ENCODE measurements at regions not wholly inside any gene's neighbourhood (a gene's known extent, or its start where the extent isn't known, plus 50 kb on each side); places are given as distances from the start of the nearest gene placed in this dataset.
"Not testable (repeated sequence)": the region's sequence is repeated elsewhere in the genome, so short reads cannot be mapped to it uniquely, and the experiment has no call there.

DNA sequence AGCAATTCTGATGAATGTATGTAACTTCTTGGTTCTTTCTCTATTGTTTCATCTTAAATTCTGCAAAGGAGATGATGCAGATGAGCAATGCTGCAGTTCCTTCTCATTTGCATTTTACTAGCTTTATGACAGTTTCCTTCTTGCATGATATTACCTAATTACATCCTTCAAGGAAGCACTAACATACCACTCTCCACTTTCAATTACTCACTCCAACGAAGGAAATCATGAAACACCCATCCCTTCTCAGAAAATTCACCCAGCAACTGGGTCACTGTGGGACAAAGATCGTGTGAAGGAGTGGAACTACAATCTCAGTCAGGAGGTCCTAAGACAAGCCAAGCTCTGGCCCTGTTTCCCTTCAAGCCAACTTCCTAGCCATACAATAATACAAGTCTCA lies 142.3 kb downstream of the CHD1L start:
- H3K9me3 ChIP-seq (ENCODE audit: severe bottlenecking) = no peaks in the 10 kb centered on the region
- ATAC-seq (ENCODE audit: low read depth) = no peak
- no peaks in the 10 kb centered on the region for H3K36me3 ChIP-seq (ENCODE audit: low read depth)
- H3K4me1 ChIP-seq (ENCODE audit: insufficient read depth, poor library complexity, severe bottlenecking) = no peaks in the 10 kb centered on the region
- no peaks in the 10 kb centered on the region for H3K27me3 ChIP-seq (ENCODE audit: insufficient read depth, poor library complexity, severe bottlenecking)
- no peak for DNase-seq (ENCODE audit: low spot score)
- H3K4me3 ChIP-seq (ENCODE audit: severe bottlenecking) = no peak overlapping the region
- H3K27ac ChIP-seq (ENCODE audit: poor library complexity, severe bottlenecking) = no peak overlapping the region
- TF ChIP-seq CTCF (IDR thresholded peaks at IDR 0.05; ENCODE audit: poor library complexity, severe bottlenecking) = no peak

DNA sequence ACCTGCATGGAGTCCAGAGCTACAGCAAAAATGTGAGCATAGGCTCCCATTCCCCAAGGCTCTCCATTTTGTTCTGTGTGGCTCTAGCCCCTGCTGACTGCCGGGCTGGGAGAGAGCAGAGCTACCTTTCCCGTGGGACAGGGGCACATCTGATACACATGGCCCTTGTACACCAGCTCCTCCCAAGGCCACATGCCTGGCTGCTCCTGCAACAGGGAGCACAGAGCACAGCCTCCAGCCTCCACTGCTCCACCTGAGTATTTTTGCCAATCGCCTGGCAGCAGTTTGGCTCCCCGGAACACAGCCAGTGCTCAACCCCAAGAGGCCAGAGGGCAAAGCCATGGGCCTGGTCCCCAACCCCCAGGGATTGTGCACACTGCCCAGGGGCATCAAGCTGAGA lies 146.5 kb downstream of the CHD1L start:
- Histone ChIP-seq H3K27ac (ENCODE audit: poor library complexity, severe bottlenecking) (no peak overlapping the region), H3K27me3 (ENCODE audit: insufficient read depth, poor library complexity, severe bottlenecking) (no peaks in the 10 kb centered on the region), H3K9me3 (ENCODE audit: severe bottlenecking) (peaks cover 1% of the 10 kb centered on the region), H3K4me1 (ENCODE audit: insufficient read depth, poor library complexity, severe bottlenecking) (no peaks in the 10 kb centered on the region), H3K36me3 (ENCODE audit: low read depth) (no peaks in the 10 kb centered on the region), H3K4me3 (ENCODE audit: severe bottlenecking) (no peak overlapping the region)
- ATAC-seq (ENCODE audit: low read depth) (no peak), DNase-seq (ENCODE audit: low spot score) (no peak)
- no peak for TF ChIP-seq CTCF (IDR thresholded peaks at IDR 0.05; ENCODE audit: poor library complexity, severe bottlenecking)

- no peaks in the 10 kb centered on the region for H3K4me1 ChIP-seq (ENCODE audit: insufficient read depth, poor library complexity, severe bottlenecking)
- H3K36me3 ChIP-seq (ENCODE audit: low read depth) = no peaks in the 10 kb centered on the region
- peak; percentile 79 for TF ChIP-seq CTCF (IDR thresholded peaks at IDR 0.05; ENCODE audit: poor library complexity, severe bottlenecking)
- H3K9me3 ChIP-seq (ENCODE audit: severe bottlenecking) = peaks cover 1% of the 10 kb centered on the region
- ATAC-seq (ENCODE audit: low read depth) (peak; percentile 44; the same call in 2 of the 3 replicates), DNase-seq (ENCODE audit: low spot score) (no peak)
- no peak overlapping the region for H3K4me3 ChIP-seq (ENCODE audit: severe bottlenecking)
- H3K27ac ChIP-seq (ENCODE audit: poor library complexity, severe bottlenecking) = no peak overlapping the region
- H3K27me3 ChIP-seq (ENCODE audit: insufficient read depth, poor library complexity, severe bottlenecking) = peaks cover under 1% of the 10 kb centered on the region
Measured at GRCh38 chr1:147389532-147390184, 147.2 kb downstream of the CHD1L start.

GRCh38 chr1:147390185-147390542 lies 147.7 kb downstream of the CHD1L start:
- H3K36me3 ChIP-seq (ENCODE audit: low read depth) = no peaks in the 10 kb centered on the region
- no peaks in the 10 kb centered on the region for H3K4me1 ChIP-seq (ENCODE audit: insufficient read depth, poor library complexity, severe bottlenecking)
- TF ChIP-seq CTCF (IDR thresholded peaks at IDR 0.05; ENCODE audit: poor library complexity, severe bottlenecking) = peak; percentile 41
- ATAC-seq (ENCODE audit: low read depth) (no peak), DNase-seq (ENCODE audit: low spot score) (no peak)
- H3K27me3 ChIP-seq (ENCODE audit: insufficient read depth, poor library complexity, severe bottlenecking) = peaks cover 5% of the 10 kb centered on the region
- H3K4me3 ChIP-seq (ENCODE audit: severe bottlenecking) = no peak overlapping the region
- H3K9me3 ChIP-seq (ENCODE audit: severe bottlenecking) = peaks cover 1% of the 10 kb centered on the region
- H3K27ac ChIP-seq (ENCODE audit: poor library complexity, severe bottlenecking) = no peak overlapping the region

DNA sequence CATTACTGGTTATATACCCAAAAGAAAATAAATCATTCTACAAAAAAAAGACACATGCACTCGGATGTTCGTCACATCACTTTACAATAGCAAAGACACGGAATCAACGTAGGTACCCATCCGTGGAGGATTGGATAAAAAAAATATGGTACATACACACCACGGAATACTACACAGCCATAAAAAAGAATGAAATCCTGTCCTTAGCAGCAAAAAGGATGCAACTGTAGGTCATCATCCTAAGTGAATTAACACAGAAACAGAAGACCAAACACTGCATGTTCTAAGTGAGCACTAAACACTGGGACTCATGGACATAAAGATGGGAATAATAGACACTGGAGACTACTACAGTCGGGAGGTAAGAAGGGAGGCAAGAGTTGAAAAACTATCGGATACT lies 148.6 kb downstream of the CHD1L start:
- TF ChIP-seq CTCF (IDR thresholded peaks at IDR 0.05; ENCODE audit: poor library complexity, severe bottlenecking) = no peak
- Histone ChIP-seq H3K4me1 (ENCODE audit: insufficient read depth, poor library complexity, severe bottlenecking) (no peaks in the 10 kb centered on the region), H3K36me3 (ENCODE audit: low read depth) (no peaks in the 10 kb centered on the region), H3K9me3 (ENCODE audit: severe bottlenecking) (peaks cover 1% of the 10 kb centered on the region), H3K27me3 (ENCODE audit: insufficient read depth, poor library complexity, severe bottlenecking) (peaks cover 5% of the 10 kb centered on the region), H3K4me3 (ENCODE audit: severe bottlenecking) (no peak overlapping the region), H3K27ac (ENCODE audit: poor library complexity, severe bottlenecking) (no peak overlapping the region)
- DNase-seq (ENCODE audit: low spot score) (no peak), ATAC-seq (ENCODE audit: low read depth) (no peak)

GRCh38 chr1:147402326-147403045 lies 138.8 kb upstream of the BCL9 start:
- H3K4me3 ChIP-seq (ENCODE audit: severe bottlenecking); DNase-seq (ENCODE audit: low spot score); H3K36me3 ChIP-seq (ENCODE audit: low read depth); H3K4me1 ChIP-seq (ENCODE audit: insufficient read depth, poor library complexity, severe bottlenecking); H3K9me3 ChIP-seq (ENCODE audit: severe bottlenecking); ATAC-seq (ENCODE audit: low read depth); H3K27me3 ChIP-seq (ENCODE audit: insufficient read depth, poor library complexity, severe bottlenecking); H3K27ac ChIP-seq (ENCODE audit: poor library complexity, severe bottlenecking): not testable (repeated sequence)

DNA sequence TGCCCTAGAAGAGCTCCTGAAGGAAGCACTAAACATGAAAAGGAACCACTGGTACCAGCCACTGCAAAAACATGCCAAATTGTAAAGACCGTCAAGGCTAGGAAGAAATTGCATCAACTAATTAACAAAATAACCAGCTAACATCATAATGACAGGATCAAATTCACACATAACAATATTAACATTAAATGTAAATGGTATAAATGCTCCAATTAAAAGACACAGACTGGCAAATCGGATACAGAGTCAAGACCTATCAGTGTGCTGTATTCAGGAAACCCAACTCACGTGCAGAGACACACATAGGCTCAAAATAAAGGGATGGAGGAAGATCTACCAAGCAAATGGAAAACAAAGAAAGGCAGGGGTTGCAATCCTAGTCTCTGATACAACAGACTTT lies 137.0 kb upstream of the BCL9 start:
- H3K27me3 ChIP-seq (ENCODE audit: insufficient read depth, poor library complexity, severe bottlenecking); H3K36me3 ChIP-seq (ENCODE audit: low read depth); H3K4me3 ChIP-seq (ENCODE audit: severe bottlenecking); H3K9me3 ChIP-seq (ENCODE audit: severe bottlenecking); H3K4me1 ChIP-seq (ENCODE audit: insufficient read depth, poor library complexity, severe bottlenecking); ATAC-seq (ENCODE audit: low read depth); DNase-seq (ENCODE audit: low spot score); H3K27ac ChIP-seq (ENCODE audit: poor library complexity, severe bottlenecking): not testable (repeated sequence)
